MCF 10A (cell line): ENCODE measurements at regions not wholly inside any gene's neighbourhood (a gene's known extent, or its start where the extent isn't known, plus 50 kb on each side); places are given as distances from the start of the nearest gene placed in this dataset.

Experiments used
- BruUV-seq: library from RNA; stranded (reverse); fragments of 400-500 nt; replicated peaks from 2 replicates; lab custom pipeline; 2021; lab: Mats Ljungman, UMichigan
- CTCF ChIA-PET: fragments of 300-600 bp; sonication (Branson Sonifier 250); formaldehyde crosslinking; extraction: SDS; loops from one replicate; lab custom pipeline; 2021; ENCODE audit warnings: antibody characterized with exemption, inconsistent platforms; lab: Yijun Ruan, JAX
- POLR2A ChIA-PET: fragments of 300-600, 350-650 bp; sonication (Branson Sonifier 250); formaldehyde crosslinking; extraction: SDS; loops from one replicate; lab custom pipeline; 2020; ENCODE audit warnings: antibody characterized with exemption, inconsistent platforms; lab: Yijun Ruan, JAX
- DNase-seq: peaks from one replicate; pipeline ENCODE4 v3.0.0-alpha.2; 2018; ENCODE audit not compliant: unreplicated experiment
- H3K27ac Mint-ChIP-seq: one replicate; pipeline ENCODE4 v1.8.0; 2022; ENCODE audit warnings: mild to moderate bottlenecking, low read depth, mixed read lengths; ENCODE audit not compliant: unreplicated experiment
- H3K27me3 Mint-ChIP-seq: one replicate; pipeline ENCODE4 v1.8.0; 2022; ENCODE audit warnings: mixed read lengths; ENCODE audit not compliant: insufficient read depth, unreplicated experiment
- H3K36me3 Mint-ChIP-seq: one replicate; pipeline ENCODE4 v1.8.0; 2022; ENCODE audit warnings: mild to moderate bottlenecking, moderate library complexity, mixed read lengths; ENCODE audit not compliant: insufficient read depth, unreplicated experiment
- H3K4me1 Mint-ChIP-seq: one replicate; pipeline ENCODE4 v1.8.0; 2022; ENCODE audit warnings: mixed read lengths; ENCODE audit not compliant: insufficient read depth, unreplicated experiment
- H3K4me3 Mint-ChIP-seq: one replicate; pipeline ENCODE4 v1.8.0; 2022; ENCODE audit warnings: mild to moderate bottlenecking, moderate library complexity, mixed read lengths; ENCODE audit not compliant: unreplicated experiment
- H3K9me3 Mint-ChIP-seq: one replicate; pipeline ENCODE4 v1.8.0; 2022; ENCODE audit warnings: mixed read lengths; ENCODE audit not compliant: unreplicated experiment
- CTCF ChIP-seq: fragments of 200-600 bp; IDR thresholded peaks from one replicate; pipeline ENCODE4 v1.8.0; 2022; ENCODE audit warnings: antibody characterized with exemption, mild to moderate bottlenecking; ENCODE audit not compliant: unreplicated experiment
- intact Hi-C: fragments of 100-400 bp; cut with micrococcal nuclease; formaldehyde crosslinking; loops from 2 replicates; pipeline ENCODE4 v1.14.1; 2022

- CTCF ChIA-PET, result no interaction called here
- no peak for DNase-seq
- Mint-ChIP-seq H3K27ac (no peak overlapping the region), H3K27me3 (no peaks in the 10 kb centered on the region), H3K9me3 (no peaks in the 10 kb centered on the region), H3K36me3 (no peaks in the 10 kb centered on the region), H3K4me1 (peaks cover 5% of the 10 kb centered on the region), H3K4me3 (no peak overlapping the region)
- intact Hi-C loops, result no loop called here
- POLR2A ChIA-PET, result no interaction called here
- no peak for TF ChIP-seq CTCF
- BruUV-seq, result no TSS peak
Observed at GRCh38 chr4:189826657-189827056, 114.0 kb upstream of the FRG1 start.

- Mint-ChIP-seq H3K4me1 (peaks cover 5% of the 10 kb centered on the region), H3K27ac (no peak overlapping the region), H3K4me3 (no peak overlapping the region), H3K27me3 (no peaks in the 10 kb centered on the region), H3K36me3 (peaks cover 3% of the 10 kb centered on the region), H3K9me3 (no peaks in the 10 kb centered on the region)
- no peak for TF ChIP-seq CTCF
- CTCF ChIA-PET, result interaction anchor here (0.6 kb wide), 1 partner anchor 9 kb away, joined by 3 read pairs; no protein-coding TSS in a partner anchor
- no TSS peak for BruUV-seq
- intact Hi-C loops, result no loop called here
- DNase-seq, result no peak
- POLR2A ChIA-PET, result no interaction called here
Observed at GRCh38 chr4:189828081-189828697, 112.5 kb upstream of the FRG1 start.

GRCh38 chr4:189832528-189832927 is 108.1 kb upstream of the FRG1 start:
- no peaks in the 10 kb centered on the region for H3K27me3 Mint-ChIP-seq
- peaks cover 5% of the 10 kb centered on the region for H3K4me1 Mint-ChIP-seq
- no peak for DNase-seq
- H3K36me3 Mint-ChIP-seq, result peaks cover 5% of the 10 kb centered on the region
- H3K9me3 Mint-ChIP-seq, result no peaks in the 10 kb centered on the region
- no TSS peak for BruUV-seq
- no peak overlapping the region for H3K4me3 Mint-ChIP-seq
- intact Hi-C loops, result no loop called here
- H3K27ac Mint-ChIP-seq, result no peak overlapping the region
- ChIA-PET POLR2A (interaction anchor here (0.8 kb wide), 1 partner anchor 587 kb away, joined by 3 read pairs; no protein-coding TSS in a partner anchor), CTCF (no interaction called here)
- no peak for TF ChIP-seq CTCF

GRCh38 chr4:189834616-189835015 is 106.1 kb upstream of the FRG1 start:
- H3K27me3 Mint-ChIP-seq, result no peaks in the 10 kb centered on the region
- peaks cover 5% of the 10 kb centered on the region for H3K36me3 Mint-ChIP-seq
- no peak overlapping the region for H3K27ac Mint-ChIP-seq
- TF ChIP-seq CTCF, result no peak
- POLR2A ChIA-PET, result no interaction called here
- intact Hi-C loops, result no loop called here
- no peaks in the 10 kb centered on the region for H3K4me1 Mint-ChIP-seq
- CTCF ChIA-PET, result no interaction called here
- H3K9me3 Mint-ChIP-seq, result no peaks in the 10 kb centered on the region
- H3K4me3 Mint-ChIP-seq, result no peak overlapping the region
- BruUV-seq, result no TSS peak
- no peak for DNase-seq
